ENCODE measurements at regions not wholly inside any gene's neighbourhood (a gene's known extent, or its start where the extent isn't known, plus 50 kb on each side); places are given as distances from the start of the nearest gene placed in this dataset.

GRCh38 chr21:43271452-43272020, 102.7 kb downstream of the CRYAA start:
- DNase-seq: no peak

- no peak for DNase-seq
These were observed 102.0 kb downstream of the CRYAA start for GRCh38 chr21:43270800-43271301.

- DNase-seq: no peak
These were observed 101.3 kb downstream of the CRYAA start for GRCh38 chr21:43269957-43270705.

- no peak for DNase-seq
These were observed 100.6 kb downstream of the CRYAA start for GRCh38 chr21:43269440-43269839.

- no peak for DNase-seq
These were observed 100.0 kb downstream of the CRYAA start for GRCh38 chr21:43268804-43269186.

- DNase-seq: no peak
These were observed 99.4 kb downstream of the CRYAA start for GRCh38 chr21:43268086-43268803.

GRCh38 chr21:43267391-43268085, 98.7 kb downstream of the CRYAA start:
- no peak for DNase-seq

- DNase-seq: no peak
These were observed 97.7 kb downstream of the CRYAA start for GRCh38 chr21:43266534-43266933.

- no peak for DNase-seq
These were observed 93.6 kb downstream of the CRYAA start for GRCh38 chr21:43262427-43262826.

Measured in NCI-H1417 treated with DMSO at 0.1 percent for 48 hours (cell line).